ENCODE measurements at regions not wholly inside any gene's neighbourhood (a gene's known extent, or its start where the extent isn't known, plus 50 kb on each side); places are given as distances from the start of the nearest gene placed in this dataset.

- peak; percentile 33 for DNase-seq (ENCODE audit: low read depth)
- H3K4me3 ChIP-seq (ENCODE audit: low read depth, low read length), result no peak overlapping the region
- TF ChIP-seq CTCF (conservative IDR thresholded peaks at IDR 0.05; ENCODE audit: low read depth, low read length), result no peak
Measured at GRCh38 chr9:115923410-115923809, 230.2 kb upstream of the PAPPA start.

GRCh38 chr9:115923903-115924668 lies 229.5 kb upstream of the PAPPA start:
- no peak for TF ChIP-seq CTCF (conservative IDR thresholded peaks at IDR 0.05; ENCODE audit: low read depth, low read length)
- DNase-seq (ENCODE audit: low read depth), result peak; percentile 98
- H3K4me3 ChIP-seq (ENCODE audit: low read depth, low read length), result no peak overlapping the region

- DNase-seq (ENCODE audit: low read depth), result no peak
- H3K4me3 ChIP-seq (ENCODE audit: low read depth, low read length), result no peak overlapping the region
- no peak for TF ChIP-seq CTCF (conservative IDR thresholded peaks at IDR 0.05; ENCODE audit: low read depth, low read length)
Measured at GRCh38 chr9:115924669-115924987, 229.0 kb upstream of the PAPPA start.

- no peak overlapping the region for H3K4me3 ChIP-seq (ENCODE audit: low read depth, low read length)
- DNase-seq (ENCODE audit: low read depth), result no peak
- TF ChIP-seq CTCF (conservative IDR thresholded peaks at IDR 0.05; ENCODE audit: low read depth, low read length), result no peak
Measured at GRCh38 chr9:115925424-115925823, 228.2 kb upstream of the PAPPA start.

GRCh38 chr9:115930472-115930871 lies 223.1 kb upstream of the PAPPA start:
- TF ChIP-seq CTCF (conservative IDR thresholded peaks at IDR 0.05; ENCODE audit: low read depth, low read length), result no peak
- DNase-seq (ENCODE audit: low read depth), result peak; percentile 31
- H3K4me3 ChIP-seq (ENCODE audit: low read depth, low read length), result no peak overlapping the region

GRCh38 chr9:115938479-115938878 lies 215.1 kb upstream of the PAPPA start:
- no peak for TF ChIP-seq CTCF (conservative IDR thresholded peaks at IDR 0.05; ENCODE audit: low read depth, low read length)
- DNase-seq (ENCODE audit: low read depth), result no peak
- no peak overlapping the region for H3K4me3 ChIP-seq (ENCODE audit: low read depth, low read length)

- TF ChIP-seq CTCF (conservative IDR thresholded peaks at IDR 0.05; ENCODE audit: low read depth, low read length), result no peak
- DNase-seq (ENCODE audit: low read depth), result peak; percentile 84
- H3K4me3 ChIP-seq (ENCODE audit: low read depth, low read length), result no peak overlapping the region
Measured at GRCh38 chr9:115939065-115939765, 214.4 kb upstream of the PAPPA start.

Measured in choroid plexus epithelial cell (primary cell).